KMS-11 (cell line): ENCODE measurements at regions not wholly inside any gene's neighbourhood (a gene's known extent, or its start where the extent isn't known, plus 50 kb on each side); places are given as distances from the start of the nearest gene placed in this dataset.
"Not testable (repeated sequence)": the region's sequence is repeated elsewhere in the genome, so short reads cannot be mapped to it uniquely, and the experiment has no call there.

Source experiments
- H2AFZ ChIP-seq: fragments of 200-600 bp; sonication (generic); 2 replicates; pipeline ENCODE4 v1.6.1; 2016; ENCODE audit warnings: antibody characterized with exemption, mixed run types, low read depth
- H3K27ac ChIP-seq: fragments of 200-600 bp; sonication (generic); 2 replicates; pipeline ENCODE4 v1.6.1; 2016; ENCODE audit warnings: mild to moderate bottlenecking, mixed run types
- H3K27me3 ChIP-seq: fragments of 200-600 bp; sonication (generic); 2 replicates; pipeline ENCODE4 v1.6.1; 2017; ENCODE audit warnings: mild to moderate bottlenecking, low read depth, mixed run types, moderate library complexity; ENCODE audit not compliant: insufficient read depth
- H3K36me3 ChIP-seq: fragments of 200-600 bp; sonication (generic); 2 replicates; pipeline ENCODE4 v1.6.1; 2017; ENCODE audit warnings: mild to moderate bottlenecking, mixed run types; ENCODE audit not compliant: insufficient read depth
- H3K4me1 ChIP-seq: fragments of 200-600 bp; sonication (generic); 2 replicates; pipeline ENCODE4 v1.6.1; 2016; ENCODE audit warnings: mild to moderate bottlenecking, low read depth, mixed run types; ENCODE audit not compliant: poor library complexity, severe bottlenecking
- H3K4me2 ChIP-seq: fragments of 200-600 bp; sonication (generic); 2 replicates; pipeline ENCODE4 v1.7.0; 2016; ENCODE audit warnings: mild to moderate bottlenecking, mixed run types
- H3K4me3 ChIP-seq: fragments of 200-600 bp; sonication (generic); IDR thresholded peaks from 2 replicates; pipeline ENCODE4 v1.6.1; 2017; ENCODE audit warnings: low read depth, low read length, mixed read lengths; ENCODE audit not compliant: insufficient read depth
- H3K79me2 ChIP-seq: fragments of 200-600 bp; sonication (generic); 2 replicates; pipeline ENCODE4 v1.6.1; 2016; ENCODE audit warnings: low read depth, mixed run types; ENCODE audit not compliant: insufficient read depth
- H3K9ac ChIP-seq: fragments of 200-600 bp; sonication (generic); 2 replicates; pipeline ENCODE4 v1.6.1; 2016; ENCODE audit warnings: mild to moderate bottlenecking, mixed run types
- H4K20me1 ChIP-seq: fragments of 200-600 bp; sonication (generic); 2 replicates; pipeline ENCODE4 v1.6.1; 2016; ENCODE audit warnings: mild to moderate bottlenecking, mixed run types; ENCODE audit not compliant: insufficient read depth

- H2AFZ ChIP-seq, H3K36me3 ChIP-seq, H4K20me1 ChIP-seq, H3K27me3 ChIP-seq, H3K79me2 ChIP-seq, H3K4me2 ChIP-seq, H3K9ac ChIP-seq, H3K4me1 ChIP-seq, H3K27ac ChIP-seq, H3K4me3 ChIP-seq: not testable (repeated sequence)
Observed at GRCh38 chr7:149962685-149963319, 89.0 kb downstream of the ATP6V0E2 start.

GRCh38 chr7:149963985-149964384, 90.2 kb downstream of the ATP6V0E2 start:
- H3K27me3 ChIP-seq, H3K27ac ChIP-seq, H3K36me3 ChIP-seq, H3K4me1 ChIP-seq, H4K20me1 ChIP-seq, H3K9ac ChIP-seq, H3K4me3 ChIP-seq, H3K79me2 ChIP-seq, H2AFZ ChIP-seq, H3K4me2 ChIP-seq: not testable (repeated sequence)

GRCh38 chr7:149966444-149966843, 92.7 kb downstream of the ATP6V0E2 start:
- not testable (repeated sequence) for H3K4me2 ChIP-seq, H4K20me1 ChIP-seq, H3K27ac ChIP-seq, H2AFZ ChIP-seq, H3K4me1 ChIP-seq, H3K27me3 ChIP-seq, H3K9ac ChIP-seq, H3K4me3 ChIP-seq, H3K79me2 ChIP-seq, H3K36me3 ChIP-seq

- not testable (repeated sequence) for H2AFZ ChIP-seq, H3K9ac ChIP-seq, H3K79me2 ChIP-seq, H3K27me3 ChIP-seq, H4K20me1 ChIP-seq, H3K4me1 ChIP-seq, H3K27ac ChIP-seq, H3K36me3 ChIP-seq, H3K4me3 ChIP-seq, H3K4me2 ChIP-seq
Observed at GRCh38 chr7:149972977-149973376, 99.2 kb downstream of the ATP6V0E2 start.

- H3K79me2 ChIP-seq, H3K9ac ChIP-seq, H3K36me3 ChIP-seq, H3K27ac ChIP-seq, H3K4me1 ChIP-seq, H3K4me2 ChIP-seq, H3K4me3 ChIP-seq, H2AFZ ChIP-seq, H4K20me1 ChIP-seq, H3K27me3 ChIP-seq: not testable (repeated sequence)
Observed at GRCh38 chr7:149973681-149974080, 99.9 kb downstream of the ATP6V0E2 start.

GRCh38 chr7:149975608-149976007, 101.8 kb downstream of the ATP6V0E2 start:
- H3K79me2 ChIP-seq, H3K27me3 ChIP-seq, H3K4me2 ChIP-seq, H2AFZ ChIP-seq, H3K4me1 ChIP-seq, H4K20me1 ChIP-seq, H3K27ac ChIP-seq, H3K36me3 ChIP-seq, H3K4me3 ChIP-seq, H3K9ac ChIP-seq: not testable (repeated sequence)

- H3K4me3 ChIP-seq, H4K20me1 ChIP-seq, H3K79me2 ChIP-seq, H3K27ac ChIP-seq, H3K27me3 ChIP-seq, H2AFZ ChIP-seq, H3K4me1 ChIP-seq, H3K4me2 ChIP-seq, H3K36me3 ChIP-seq, H3K9ac ChIP-seq: not testable (repeated sequence)
Observed at GRCh38 chr7:149978537-149978936, 104.8 kb downstream of the ATP6V0E2 start.

- not testable (repeated sequence) for H4K20me1 ChIP-seq, H3K4me1 ChIP-seq, H3K27me3 ChIP-seq, H3K36me3 ChIP-seq, H2AFZ ChIP-seq, H3K27ac ChIP-seq, H3K79me2 ChIP-seq, H3K4me3 ChIP-seq, H3K9ac ChIP-seq, H3K4me2 ChIP-seq
Observed at GRCh38 chr7:149978944-149979343, 105.2 kb downstream of the ATP6V0E2 start.

- not testable (repeated sequence) for H3K27ac ChIP-seq, H4K20me1 ChIP-seq, H3K9ac ChIP-seq, H3K4me1 ChIP-seq, H3K4me3 ChIP-seq, H3K79me2 ChIP-seq, H3K27me3 ChIP-seq, H2AFZ ChIP-seq, H3K4me2 ChIP-seq, H3K36me3 ChIP-seq
Observed at GRCh38 chr7:149982537-149983112, 108.9 kb downstream of the ATP6V0E2 start.

GRCh38 chr7:149986866-149987265, 113.1 kb downstream of the ATP6V0E2 start:
- H3K9ac ChIP-seq, H3K36me3 ChIP-seq, H3K4me1 ChIP-seq, H3K79me2 ChIP-seq, H3K4me2 ChIP-seq, H3K27ac ChIP-seq, H2AFZ ChIP-seq, H3K27me3 ChIP-seq, H3K4me3 ChIP-seq, H4K20me1 ChIP-seq: not testable (repeated sequence)
